ENCODE measurements at regions not wholly inside any gene's neighbourhood (a gene's known extent, or its start where the extent isn't known, plus 50 kb on each side); places are given as distances from the start of the nearest gene placed in this dataset.

- Histone ChIP-seq H3K4me1 (no peaks in the 10 kb centered on the region), H3K27me3 (no peaks in the 10 kb centered on the region), H3K27ac (no peak overlapping the region), H3K36me3 (no peaks in the 10 kb centered on the region), H3K9me3 (no peaks in the 10 kb centered on the region), H3K4me3 (no peak overlapping the region)
- DNase-seq (ENCODE audit: extremely low spot score in 2 of 2): no peak
- TF ChIP-seq CTCF (IDR thresholded peaks at IDR 0.05) (no peak), POLR2AphosphoS5 (IDR thresholded peaks at IDR 0.05; ENCODE audit: insufficient read depth in 1 of 2, low read depth in 1 of 2) (no peak), POLR2A (IDR thresholded peaks at IDR 0.05) (no peak)
- intact Hi-C loops (cut with DNase I): no loop called here
Measured at GRCh38 chr3:21043139-21043538, 707.9 kb downstream of the ZNF385D start.

- Histone ChIP-seq H3K4me1 (no peaks in the 10 kb centered on the region), H3K36me3 (no peaks in the 10 kb centered on the region), H3K27me3 (no peaks in the 10 kb centered on the region), H3K9me3 (no peaks in the 10 kb centered on the region), H3K27ac (no peak overlapping the region), H3K4me3 (no peak overlapping the region)
- TF ChIP-seq POLR2AphosphoS5 (IDR thresholded peaks at IDR 0.05; ENCODE audit: insufficient read depth in 1 of 2, low read depth in 1 of 2) (no peak), CTCF (IDR thresholded peaks at IDR 0.05) (no peak), POLR2A (IDR thresholded peaks at IDR 0.05) (no peak)
- DNase-seq (ENCODE audit: extremely low spot score in 2 of 2): no peak
- intact Hi-C loops (cut with DNase I): no loop called here
Measured at GRCh38 chr3:21042184-21042583, 708.8 kb downstream of the ZNF385D start.

- Histone ChIP-seq H3K27me3 (no peaks in the 10 kb centered on the region), H3K4me3 (no peak overlapping the region), H3K36me3 (no peaks in the 10 kb centered on the region), H3K27ac (no peak overlapping the region), H3K4me1 (no peaks in the 10 kb centered on the region), H3K9me3 (no peaks in the 10 kb centered on the region)
- no peak for DNase-seq (ENCODE audit: extremely low spot score in 2 of 2)
- no peak for TF ChIP-seq CTCF (IDR thresholded peaks at IDR 0.05)
- no peak for TF ChIP-seq POLR2AphosphoS5 (IDR thresholded peaks at IDR 0.05; ENCODE audit: insufficient read depth in 1 of 2, low read depth in 1 of 2)
- TF ChIP-seq POLR2A (IDR thresholded peaks at IDR 0.05): no peak
- intact Hi-C loops (cut with DNase I): no loop called here
Measured at GRCh38 chr3:21041621-21042020, 709.4 kb downstream of the ZNF385D start.

- Histone ChIP-seq H3K4me1 (no peaks in the 10 kb centered on the region), H3K4me3 (no peak overlapping the region), H3K36me3 (no peaks in the 10 kb centered on the region), H3K27me3 (no peaks in the 10 kb centered on the region), H3K9me3 (no peaks in the 10 kb centered on the region), H3K27ac (no peak overlapping the region)
- TF ChIP-seq CTCF (IDR thresholded peaks at IDR 0.05) (no peak), POLR2AphosphoS5 (IDR thresholded peaks at IDR 0.05; ENCODE audit: insufficient read depth in 1 of 2, low read depth in 1 of 2) (no peak), POLR2A (IDR thresholded peaks at IDR 0.05) (no peak)
- intact Hi-C loops (cut with DNase I): no loop called here
- no peak for DNase-seq (ENCODE audit: extremely low spot score in 2 of 2)
Measured at GRCh38 chr3:21036888-21037287, 714.1 kb downstream of the ZNF385D start.

GRCh38 chr3:21028412-21028811, 722.6 kb downstream of the ZNF385D start:
- H3K4me3 ChIP-seq: no peak overlapping the region
- TF ChIP-seq POLR2A (IDR thresholded peaks at IDR 0.05) (no peak), CTCF (IDR thresholded peaks at IDR 0.05) (no peak), POLR2AphosphoS5 (IDR thresholded peaks at IDR 0.05; ENCODE audit: insufficient read depth in 1 of 2, low read depth in 1 of 2) (no peak)
- no peaks in the 10 kb centered on the region for H3K27me3 ChIP-seq
- no peaks in the 10 kb centered on the region for H3K4me1 ChIP-seq
- no peak for DNase-seq (ENCODE audit: extremely low spot score in 2 of 2)
- intact Hi-C loops (cut with DNase I): no loop called here
- no peak overlapping the region for H3K27ac ChIP-seq
- no peaks in the 10 kb centered on the region for H3K9me3 ChIP-seq
- no peaks in the 10 kb centered on the region for H3K36me3 ChIP-seq

All from vagina (tissue), 2 donors.